SK-N-SH (cell line): ENCODE measurements at regions not wholly inside any gene's neighbourhood (a gene's known extent, or its start where the extent isn't known, plus 50 kb on each side); places are given as distances from the start of the nearest gene placed in this dataset.

Experiments used
- CTCF ChIA-PET: fragments of 300-600, 350-600 bp; formaldehyde crosslinking; extraction: SDS; loops from one replicate; lab custom pipeline; 2021; lab: Yijun Ruan, JAX
- POLR2A ChIA-PET: fragments of 350-600 bp; sonication (Branson Sonifier 250); formaldehyde crosslinking; extraction: SDS; loops from one replicate; lab custom pipeline; 2020; ENCODE audit warnings: antibody characterized with exemption, inconsistent platforms; lab: Yijun Ruan, JAX
- DNase-seq: peaks from one replicate; pipeline ENCODE4 v3.0.0; 2012
- H2AFZ ChIP-seq: fragments of 200-600 bp; sonication (generic); 2 replicates; pipeline ENCODE4 v1.8.1; 2016; ENCODE audit warnings: antibody characterized with exemption, mild to moderate bottlenecking, low read depth
- H3F3A ChIP-seq: fragments of 200-600 bp; sonication (generic); replicated peaks from 2 replicates; pipeline ENCODE3; 2016; ENCODE audit warnings: antibody characterized with exemption, mild to moderate bottlenecking; ENCODE audit not compliant: insufficient read depth
- H3K27ac ChIP-seq, 2 experiments: fragments of 200-500 bp in 1 of 2; fragments of 200-600 bp in 1 of 2; sonication (Bioruptor generic) in 1 of 2; sonication (generic), shearing (Covaris generic) in 1 of 2; 2 replicates each; pipeline versions ENCODE4 v1.5.1 to v1.6.1; 2014 to 2016; ENCODE audit warnings: low read depth in 2 of 2, inconsistent platforms in 1 of 2, low read length in 1 of 2, mild to moderate bottlenecking in 1 of 2, mixed read lengths in 1 of 2
- H3K27me3 ChIP-seq: fragments of 200-600 bp; sonication (generic), shearing (Covaris generic); 2 replicates; pipeline ENCODE4 v1.6.1; 2016; ENCODE audit warnings: mixed run types; ENCODE audit not compliant: insufficient read depth
- H3K36me3 ChIP-seq, 2 experiments: fragments of 200-500 bp in 1 of 2; fragments of 200-600 bp in 1 of 2; sonication (Bioruptor generic) in 1 of 2; sonication (generic) in 1 of 2; replicated peaks in 1 of 2; 2 replicates each; pipeline versions ENCODE3 to v1.5.1; 2014 to 2016; ENCODE audit warnings: low read length in 1 of 2, mild to moderate bottlenecking in 1 of 2; ENCODE audit not compliant: insufficient read depth in 2 of 2, control insufficient read depth in 1 of 2
- H3K4me1 ChIP-seq, 2 experiments: fragments of 200-500 bp in 1 of 2; fragments of 200-600 bp in 1 of 2; sonication (Bioruptor generic) in 1 of 2; sonication (generic), shearing (Covaris generic) in 1 of 2; 2 replicates each; pipeline versions ENCODE4 v1.5.1 to v1.6.1; 2014 to 2016; ENCODE audit warnings: low read depth in 1 of 2, low read length in 1 of 2, mixed run types in 1 of 2; ENCODE audit not compliant: insufficient read depth in 2 of 2, control insufficient read depth in 1 of 2
- H3K4me2 ChIP-seq: fragments of 200-600 bp; sonication (generic), shearing (Covaris generic); 2 replicates; pipeline ENCODE4 v1.6.1; 2017; ENCODE audit warnings: mixed run types
- H3K4me3 ChIP-seq, 2 experiments: fragments of 200-500 bp in 1 of 2; fragments of 200-600 bp in 1 of 2; sonication (Bioruptor generic) in 1 of 2; sonication (generic), shearing (Covaris generic) in 1 of 2; 2 replicates each; pipeline versions ENCODE4 v1.5.1 to v1.8.1; 2014 to 2016; ENCODE audit warnings: low read depth in 2 of 2, inconsistent platforms in 1 of 2, low read length in 1 of 2, mild to moderate bottlenecking in 1 of 2, mixed read lengths in 1 of 2, moderate library complexity in 1 of 2
- H3K79me2 ChIP-seq: fragments of 200-600 bp; sonication (generic); 2 replicates; pipeline ENCODE4 v1.8.1; 2017; ENCODE audit warnings: mild to moderate bottlenecking; ENCODE audit not compliant: insufficient read depth
- H3K9ac ChIP-seq: fragments of 200-600 bp; sonication (generic); 2 replicates; pipeline ENCODE4 v1.6.1; 2017; ENCODE audit warnings: mixed run types
- H3K9me2 ChIP-seq: fragments of 200-600 bp; sonication (generic); 2 replicates; pipeline ENCODE4 v1.6.1; 2017; ENCODE audit warnings: mixed run types
- H3K9me3 ChIP-seq: fragments of 200-600 bp; sonication (generic); 2 replicates; pipeline ENCODE4 v1.6.1; 2017; ENCODE audit warnings: mixed run types, mild to moderate bottlenecking, moderate library complexity
- H4K20me1 ChIP-seq: fragments of 200-600 bp; sonication (generic); 2 replicates; pipeline ENCODE4 v1.6.1; 2017; ENCODE audit warnings: mild to moderate bottlenecking, mixed run types; ENCODE audit not compliant: insufficient read depth
- CHD2 ChIP-seq: fragments of 150-350 bp; IDR thresholded peaks from 2 replicates; pipeline ENCODE4 v1.6.1; 2018; ENCODE audit warnings: low read length; ENCODE audit not compliant: partially characterized antibody
- EZH2phosphoT487 ChIP-seq: fragments of 200-600 bp; sonication (generic); IDR thresholded peaks from 2 replicates; pipeline ENCODE4 v1.6.1; 2017; ENCODE audit warnings: low read depth, mixed run types, mild to moderate bottlenecking, antibody characterized with exemption, moderate library complexity, borderline replicate concordance
- FOSL2 ChIP-seq: IDR thresholded peaks from 2 replicates; pipeline ENCODE4 v1.4.0; 2012; ENCODE audit warnings: low read depth, mild to moderate bottlenecking, moderate library complexity, borderline replicate concordance
- FOXJ3 ChIP-seq: sonication (generic); formaldehyde crosslinking; IDR thresholded peaks from 2 replicates; pipeline ENCODE4 v1.5.1; 2020; ENCODE audit warnings: mild to moderate bottlenecking, missing genetic modification reagents
- JUND ChIP-seq: IDR thresholded peaks from 2 replicates; pipeline ENCODE4 v1.4.0; 2012
- NFIC ChIP-seq: IDR thresholded peaks from 2 replicates; pipeline ENCODE4 v1.4.0; 2012; ENCODE audit warnings: borderline replicate concordance
- RCOR1 ChIP-seq: fragments of 150-350 bp; IDR thresholded peaks from 2 replicates; pipeline ENCODE4 v1.6.1; 2017; ENCODE audit warnings: antibody characterized with exemption, low read length
- REST ChIP-seq: IDR thresholded peaks from 2 replicates; pipeline ENCODE4 v1.6.1; 2012; ENCODE audit warnings: mild to moderate bottlenecking, low read depth, low read length, moderate library complexity
- RFX5 ChIP-seq: IDR thresholded peaks from 2 replicates; pipeline ENCODE4 v1.6.1; 2012; ENCODE audit warnings: mild to moderate bottlenecking, improper control_type of control experiment, low read length
- TEAD4 ChIP-seq: IDR thresholded peaks from 2 replicates; pipeline ENCODE4 v1.4.0; 2012; ENCODE audit warnings: mild to moderate bottlenecking, borderline replicate concordance; ENCODE audit not compliant: insufficient read depth
- USF2 ChIP-seq: fragments of 150-350 bp; IDR thresholded peaks from 2 replicates; pipeline ENCODE4 v1.6.1; 2017; ENCODE audit warnings: antibody characterized with exemption, low read length, low read depth, borderline replicate concordance
- YY1 ChIP-seq: IDR thresholded peaks from 2 replicates; pipeline ENCODE4 v1.4.0; 2012; ENCODE audit warnings: low read depth, mild to moderate bottlenecking
- WGBS: methylation state at CpG from one replicate; pipeline ENCODE4 v1.1.6; 2017; ENCODE audit warnings: low lambda C conversion rate; 5-methylcytosine and 5-hydroxymethylcytosine counted together
- TF ChIP-seq, protein P1 (sequence below): IDR thresholded peaks from 2 replicates; pipeline ENCODE4; 2012
- TF ChIP-seq, protein P2 (sequence below): fragments of 150-350 bp; IDR thresholded peaks from 2 replicates; pipeline ENCODE4 v1.6.1; 2016; ENCODE audit warnings: mild to moderate bottlenecking, low read depth, low read length
- TF ChIP-seq, protein P3 (sequence below): IDR thresholded peaks from 2 replicates; pipeline ENCODE4 v1.4.0; 2012; ENCODE audit warnings: low read depth, borderline replicate concordance

GRCh38 chr7:115094163-115094562 is 172.3 kb downstream of the MDFIC start:
- no peak overlapping the region for H3K4me2 ChIP-seq
- no peak overlapping the region for H2AFZ ChIP-seq
- H3K9me3 ChIP-seq = no peaks in the 10 kb centered on the region
- H4K20me1 ChIP-seq = no peaks in the 10 kb centered on the region
- H3K27ac ChIP-seq = no peak overlapping the region
- no peak for DNase-seq
- H3K9ac ChIP-seq = no peak overlapping the region
- WGBS = 11% methylated on average over 4 of the region's 4 CpGs
- CTCF ChIA-PET = no interaction called here
- TF ChIP-seq RCOR1 (no peak), FOXJ3 (no peak), YY1 (no peak), TEAD4 (no peak), USF2 (no peak), REST (no peak), FOSL2 (no peak), RFX5 (no peak), EZH2phosphoT487 (no peak), CHD2 (no peak), JUND (no peak), NFIC (no peak)
- TF ChIP-seq, protein P1, sequence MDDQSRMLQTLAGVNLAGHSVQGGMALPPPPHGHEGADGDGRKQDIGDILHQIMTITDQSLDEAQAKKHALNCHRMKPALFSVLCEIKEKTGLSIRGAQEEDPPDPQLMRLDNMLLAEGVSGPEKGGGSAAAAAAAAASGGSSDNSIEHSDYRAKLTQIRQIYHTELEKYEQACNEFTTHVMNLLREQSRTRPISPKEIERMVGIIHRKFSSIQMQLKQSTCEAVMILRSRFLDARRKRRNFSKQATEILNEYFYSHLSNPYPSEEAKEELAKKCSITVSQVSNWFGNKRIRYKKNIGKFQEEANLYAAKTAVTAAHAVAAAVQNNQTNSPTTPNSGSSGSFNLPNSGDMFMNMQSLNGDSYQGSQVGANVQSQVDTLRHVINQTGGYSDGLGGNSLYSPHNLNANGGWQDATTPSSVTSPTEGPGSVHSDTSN = no peak
- TF ChIP-seq, protein P2, sequence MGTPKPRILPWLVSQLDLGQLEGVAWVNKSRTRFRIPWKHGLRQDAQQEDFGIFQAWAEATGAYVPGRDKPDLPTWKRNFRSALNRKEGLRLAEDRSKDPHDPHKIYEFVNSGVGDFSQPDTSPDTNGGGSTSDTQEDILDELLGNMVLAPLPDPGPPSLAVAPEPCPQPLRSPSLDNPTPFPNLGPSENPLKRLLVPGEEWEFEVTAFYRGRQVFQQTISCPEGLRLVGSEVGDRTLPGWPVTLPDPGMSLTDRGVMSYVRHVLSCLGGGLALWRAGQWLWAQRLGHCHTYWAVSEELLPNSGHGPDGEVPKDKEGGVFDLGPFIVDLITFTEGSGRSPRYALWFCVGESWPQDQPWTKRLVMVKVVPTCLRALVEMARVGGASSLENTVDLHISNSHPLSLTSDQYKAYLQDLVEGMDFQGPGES = no peak
- TF ChIP-seq, protein P3, sequence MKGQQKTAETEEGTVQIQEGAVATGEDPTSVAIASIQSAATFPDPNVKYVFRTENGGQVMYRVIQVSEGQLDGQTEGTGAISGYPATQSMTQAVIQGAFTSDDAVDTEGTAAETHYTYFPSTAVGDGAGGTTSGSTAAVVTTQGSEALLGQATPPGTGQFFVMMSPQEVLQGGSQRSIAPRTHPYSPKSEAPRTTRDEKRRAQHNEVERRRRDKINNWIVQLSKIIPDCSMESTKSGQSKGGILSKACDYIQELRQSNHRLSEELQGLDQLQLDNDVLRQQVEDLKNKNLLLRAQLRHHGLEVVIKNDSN = no peak
- TF ChIP-seq, all 33 proteins: peak for 0
- no peaks in the 10 kb centered on the region for H3K4me1 ChIP-seq
- no peaks in the 10 kb centered on the region for H3K36me3 ChIP-seq
- no peaks in the 10 kb centered on the region for H3F3A ChIP-seq
- H3K27me3 ChIP-seq = no peaks in the 10 kb centered on the region
- no peaks in the 10 kb centered on the region for H3K79me2 ChIP-seq
- no peak overlapping the region for H3K4me3 ChIP-seq
- H3K9me2 ChIP-seq = no peaks in the 10 kb centered on the region
- POLR2A ChIA-PET = no interaction called here
